ENCODE measurements at regions not wholly inside any gene's neighbourhood (a gene's known extent, or its start where the extent isn't known, plus 50 kb on each side); places are given as distances from the start of the nearest gene placed in this dataset.

- DNase-seq, result no peak
- Mint-ChIP-seq H3K36me3 (ENCODE audit: insufficient read depth in 1 of 3, low read depth in 3 of 3) (no peaks in the 10 kb centered on the region), H3K9me3 (no peaks in the 10 kb centered on the region), H3K4me1 (no peaks in the 10 kb centered on the region), H3K4me3 (no peak overlapping the region), H3K27me3 (ENCODE audit: low read depth) (no peaks in the 10 kb centered on the region), H3K27ac (no peak overlapping the region)
- Histone ChIP-seq H3T11ph (ENCODE audit: low read length) (no peak overlapping the region), H2BK5ac (ENCODE audit: insufficient read length, low read length) (no peak overlapping the region), H3K9me3 (ENCODE audit: control insufficient read depth, low read depth, low read length) (no peaks in the 10 kb centered on the region), H4K5ac (ENCODE audit: insufficient read length, low read depth, low read length) (no peak overlapping the region), H3K9ac (ENCODE audit: extremely low read depth, insufficient read length, low read length) (no peak overlapping the region), H3K4me2 (ENCODE audit: insufficient read depth, insufficient read length, low read length) (no peak overlapping the region), H4K20me1 (ENCODE audit: control insufficient read depth, insufficient read depth, insufficient read length) (no peaks in the 10 kb centered on the region), H3K14ac (ENCODE audit: insufficient read depth, low read length) (no peak overlapping the region), H3K4me1 (ENCODE audit: insufficient read depth, low read length) (no peaks in the 10 kb centered on the region), H3K27me3 (ENCODE audit: insufficient read depth, low read length) (no peaks in the 10 kb centered on the region), H3K56ac (ENCODE audit: insufficient read length, low read depth, low read length) (no peak overlapping the region), H2AFZ (ENCODE audit: low read length) (no peak overlapping the region), H3K23me2 (ENCODE audit: insufficient read length, low read depth, low read length, poor library complexity, severe bottlenecking) (no peaks in the 10 kb centered on the region), H3K18ac (ENCODE audit: insufficient read length, low read depth, low read length) (no peak overlapping the region), H3K79me1 (ENCODE audit: insufficient read depth, low read depth, low read length, poor library complexity, severe bottlenecking) (no peaks in the 10 kb centered on the region), H4K91ac (ENCODE audit: insufficient read length, low read depth, low read length) (no peak overlapping the region), H4K8ac (replicated peaks; ENCODE audit: insufficient read length, low read depth, low read length) (no peak overlapping the region), H3K4ac (ENCODE audit: low read depth, low read length) (no peak overlapping the region), H2BK15ac (ENCODE audit: low read depth, low read length) (no peak overlapping the region), H2BK120ac (ENCODE audit: low read depth, low read length, poor library complexity, severe bottlenecking) (no peak overlapping the region), H2BK12ac (ENCODE audit: insufficient read length, low read depth, low read length) (no peak overlapping the region), H2AK5ac (ENCODE audit: insufficient read length, low read length) (no peak overlapping the region), H3K79me2 (ENCODE audit: insufficient read depth, low read length) (no peaks in the 10 kb centered on the region), H3K27ac (ENCODE audit: insufficient read length, low read depth, low read length) (no peak overlapping the region), H3K23ac (ENCODE audit: insufficient read length, low read depth, low read length) (no peak overlapping the region), H2BK20ac (ENCODE audit: low read depth, low read length, poor library complexity, severe bottlenecking) (no peak overlapping the region)
- WGBS (ENCODE audit: extremely low coverage, insufficient read length, low lambda C conversion rate), result no CpG with 5 or more reads among the region's 2 CpGs
- TF ChIP-seq CTCF (conservative IDR thresholded peaks at IDR 0.05), result no peak
Observed at GRCh38 chr18:56130481-56130880, 507.9 kb downstream of the TXNL1 start.
